Embryonic facial prominence (tissue), 1 donor: ENCODE measurements at regions not wholly inside any gene's neighbourhood (a gene's known extent, or its start where the extent isn't known, plus 50 kb on each side); places are given as distances from the start of the nearest gene placed in this dataset.

Source experiments
- DNase-seq: peaks from one replicate; pipeline ENCODE4 v3.0.0-alpha.2; 2016; ENCODE audit errors: extremely low spot score

DNA sequence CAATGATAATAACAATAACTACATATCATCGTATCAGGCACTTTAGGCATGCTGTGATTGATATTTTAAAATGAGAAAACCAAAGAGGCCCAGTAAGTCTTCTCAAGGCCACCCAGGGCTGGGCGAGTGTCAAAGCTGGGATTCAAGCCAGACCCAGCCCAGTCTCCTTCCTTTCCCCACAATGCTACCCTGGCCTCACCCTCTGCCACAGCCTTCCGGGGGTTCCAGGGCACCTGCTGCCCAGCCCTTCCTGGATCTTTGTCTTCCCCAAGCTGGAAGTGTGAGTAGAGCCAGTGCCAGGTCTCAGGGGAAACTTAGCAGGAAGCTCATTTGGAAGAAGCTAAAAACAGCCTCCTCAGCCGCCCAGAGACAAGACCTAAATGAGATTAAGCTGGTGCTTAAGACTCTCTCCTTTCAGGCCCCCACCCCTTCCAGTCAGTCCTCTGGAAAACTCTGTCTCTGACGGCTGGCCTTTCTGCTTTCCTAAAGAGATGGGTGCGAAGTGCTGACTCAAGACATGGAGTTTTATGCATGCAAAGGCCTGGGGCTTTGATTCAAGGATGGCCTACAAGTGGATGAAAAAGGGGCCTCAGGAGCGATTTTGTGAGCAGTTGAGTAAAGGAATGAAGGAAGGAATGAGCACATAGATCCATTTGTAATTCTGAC, 184.2 kb downstream of the KCNA5 start:
- no peak for DNase-seq

DNA sequence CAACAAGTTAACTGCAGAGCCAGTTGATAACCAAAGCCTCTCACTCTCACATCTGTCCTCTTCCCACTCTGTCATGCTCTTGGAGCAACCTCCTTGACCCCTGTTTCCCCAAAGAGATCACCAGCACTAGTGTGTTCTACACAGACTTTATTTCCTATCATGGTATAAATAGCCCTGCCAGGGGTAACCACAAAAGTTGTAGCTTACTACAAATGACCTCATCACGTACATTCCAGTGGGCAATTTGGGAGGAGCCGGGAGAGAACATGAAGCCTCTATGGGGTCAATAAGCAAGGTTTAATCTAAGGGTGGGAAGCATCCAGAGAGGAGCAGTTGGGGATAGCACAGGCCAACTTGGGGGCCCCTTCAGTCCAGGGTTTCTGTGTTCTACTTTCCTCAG, 186.5 kb downstream of the KCNA5 start:
- DNase-seq: no peak

GRCh38 chr12:5230861-5231260, 187.2 kb downstream of the KCNA5 start:
- DNase-seq: no peak

- DNase-seq: no peak
These were observed 188.6 kb downstream of the KCNA5 start for GRCh38 chr12:5232291-5232690.

- no peak for DNase-seq
These were observed 189.3 kb downstream of the KCNA5 start for GRCh38 chr12:5232826-5233500.

GRCh38 chr12:5236022-5236640, 192.5 kb downstream of the KCNA5 start:
- no peak for DNase-seq

GRCh38 chr12:5242440-5242839, 189.5 kb upstream of the NTF3 start:
- no peak for DNase-seq

GRCh38 chr12:5243014-5243413, 188.9 kb upstream of the NTF3 start:
- DNase-seq: no peak

- no peak for DNase-seq
These were observed 187.4 kb upstream of the NTF3 start for GRCh38 chr12:5244513-5244972.

- no peak for DNase-seq
These were observed 185.7 kb upstream of the NTF3 start for GRCh38 chr12:5246196-5246595.

DNA sequence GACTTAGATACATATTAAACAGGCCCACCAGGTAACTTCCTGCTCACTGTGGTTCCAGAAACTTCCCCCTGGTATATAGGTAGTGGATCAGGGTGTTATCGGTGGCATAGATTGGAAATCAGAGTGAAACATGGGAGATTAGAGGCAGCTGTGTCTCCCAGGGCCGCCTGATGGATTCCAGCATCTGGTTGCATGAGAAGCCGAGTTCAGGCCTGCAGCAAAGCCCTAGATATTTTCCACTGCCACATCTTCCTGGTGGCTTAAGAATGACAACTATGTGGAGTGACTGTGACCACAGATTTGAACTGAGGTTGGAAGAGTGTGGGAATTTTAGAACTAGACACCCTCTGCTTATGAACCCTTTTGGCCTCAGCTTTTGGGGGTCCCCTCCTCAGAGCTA, 184.8 kb upstream of the NTF3 start:
- DNase-seq: no peak

GRCh38 chr12:5248230-5248629, 183.7 kb upstream of the NTF3 start:
- no peak for DNase-seq

DNA sequence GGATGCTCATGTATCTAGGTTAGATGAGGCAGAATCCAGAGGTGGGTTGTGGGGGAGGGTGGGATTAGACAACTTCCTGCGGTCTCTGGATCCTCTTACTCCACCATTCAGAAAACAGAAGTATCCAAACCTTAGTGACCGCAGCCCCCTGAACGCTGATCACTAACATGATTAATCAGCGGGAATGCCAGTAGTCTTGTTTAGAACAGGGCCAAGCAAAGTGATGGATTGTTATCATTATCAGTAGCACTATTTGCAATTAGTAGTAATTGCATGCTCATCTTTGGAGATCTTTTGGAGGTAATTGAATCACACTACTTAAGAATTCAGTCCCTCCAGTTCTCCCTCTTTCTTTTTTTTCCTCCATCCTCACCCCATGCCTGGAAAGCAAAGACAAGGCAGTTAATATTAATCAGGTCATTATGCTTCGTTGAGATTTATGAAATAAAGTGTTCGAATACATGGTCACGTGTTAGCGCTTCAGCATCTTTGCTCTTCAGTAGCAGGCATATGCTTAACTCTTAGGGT, 182.8 kb upstream of the NTF3 start:
- DNase-seq: no peak

DNA sequence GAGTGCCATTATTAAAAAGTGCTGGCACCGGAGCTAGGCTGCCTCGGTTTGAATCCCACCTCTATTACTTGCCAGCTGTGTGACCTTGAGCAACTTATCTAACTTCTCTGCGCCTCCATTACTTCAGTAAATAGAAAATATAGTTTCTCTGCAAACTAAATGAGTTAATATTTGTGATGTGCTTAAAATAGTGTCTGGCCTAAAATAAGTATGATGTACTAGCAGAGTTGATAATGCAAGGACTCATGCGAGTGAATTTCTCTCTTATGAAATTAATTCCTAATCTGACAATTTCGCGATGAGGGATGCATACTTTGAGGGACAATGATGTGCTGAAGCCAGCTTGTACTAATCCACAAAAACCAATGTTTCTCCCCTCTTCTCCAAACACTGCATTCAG, 180.8 kb upstream of the NTF3 start:
- no peak for DNase-seq

DNA sequence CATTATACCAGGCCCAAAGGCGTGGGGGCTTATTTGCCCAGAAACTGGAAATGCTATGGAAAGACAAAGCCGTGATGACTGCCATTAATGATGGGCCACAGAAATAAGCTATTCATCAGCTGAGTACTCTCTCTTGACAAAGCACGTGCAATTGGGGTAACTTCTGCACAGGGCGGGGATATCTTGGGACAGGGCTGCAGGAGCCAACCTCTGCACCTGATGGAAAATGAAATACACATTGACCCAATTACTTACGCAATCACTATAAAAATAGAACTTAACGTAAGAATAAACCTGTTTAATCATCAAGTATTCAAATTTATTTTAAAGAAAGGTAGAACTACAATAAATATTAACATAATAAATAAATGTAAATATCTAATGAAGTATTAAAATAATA, 180.1 kb upstream of the NTF3 start:
- no peak for DNase-seq

DNA sequence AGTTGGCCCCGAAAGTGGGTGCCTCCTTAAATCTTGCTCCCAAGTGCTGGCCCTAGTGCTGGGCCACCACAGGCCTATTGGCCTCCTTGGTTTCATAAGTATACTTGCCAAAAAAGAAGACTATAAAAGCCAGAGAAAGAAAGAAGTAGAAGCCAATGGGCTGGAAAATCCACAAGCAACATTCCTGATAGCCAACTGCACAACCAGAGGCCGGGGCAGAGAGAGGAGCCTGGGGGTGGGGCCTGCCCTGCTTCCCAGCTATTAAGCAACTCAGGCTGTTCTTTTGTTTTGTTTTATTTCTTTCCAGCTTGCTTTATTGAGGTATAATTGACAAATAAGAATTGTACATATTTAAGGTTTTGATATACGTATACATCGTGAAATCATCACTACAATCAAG, 177.2 kb upstream of the NTF3 start:
- DNase-seq: no peak

GRCh38 chr12:5257763-5258495, 174.0 kb upstream of the NTF3 start:
- DNase-seq: no peak

DNA sequence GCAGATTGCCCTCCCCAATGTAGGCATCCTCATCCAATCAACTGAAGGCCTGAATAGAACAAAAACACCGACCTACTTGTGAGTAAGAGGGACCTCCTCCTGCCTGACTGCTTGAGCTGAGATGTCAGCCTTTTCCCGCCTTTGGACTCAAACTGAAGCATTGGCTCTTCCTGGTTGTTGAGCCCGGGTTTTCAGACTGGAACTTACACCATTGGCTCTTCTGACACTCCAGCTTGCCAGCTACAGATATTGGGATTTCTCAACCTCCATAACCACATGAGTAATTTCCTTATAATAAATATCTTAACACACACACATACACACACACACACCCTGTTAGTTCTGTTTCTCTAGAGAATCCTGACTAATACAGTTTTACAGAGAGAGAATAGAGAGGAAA, 173.4 kb upstream of the NTF3 start:
- DNase-seq: no peak

GRCh38 chr12:5258926-5259325, 173.0 kb upstream of the NTF3 start:
- DNase-seq: no peak

DNA sequence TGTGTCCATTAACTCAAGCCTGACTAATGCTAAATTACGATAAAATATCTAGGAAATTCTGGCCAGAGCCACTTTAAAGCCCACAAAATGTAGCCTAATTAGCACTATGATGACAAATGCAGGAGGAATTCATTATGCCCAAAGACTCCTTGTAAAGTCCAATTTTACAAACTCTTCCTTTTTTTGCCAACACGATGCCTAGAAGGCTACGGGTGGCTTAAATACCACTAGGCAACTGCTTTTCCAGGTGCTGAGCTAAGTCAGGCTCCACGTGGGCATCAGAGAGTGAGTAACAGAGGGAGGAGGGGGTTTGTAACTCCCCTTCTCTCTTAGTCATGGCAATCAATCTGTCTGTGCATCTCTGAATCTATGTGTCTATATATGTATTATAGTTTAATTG, 172.4 kb upstream of the NTF3 start:
- DNase-seq: no peak

DNA sequence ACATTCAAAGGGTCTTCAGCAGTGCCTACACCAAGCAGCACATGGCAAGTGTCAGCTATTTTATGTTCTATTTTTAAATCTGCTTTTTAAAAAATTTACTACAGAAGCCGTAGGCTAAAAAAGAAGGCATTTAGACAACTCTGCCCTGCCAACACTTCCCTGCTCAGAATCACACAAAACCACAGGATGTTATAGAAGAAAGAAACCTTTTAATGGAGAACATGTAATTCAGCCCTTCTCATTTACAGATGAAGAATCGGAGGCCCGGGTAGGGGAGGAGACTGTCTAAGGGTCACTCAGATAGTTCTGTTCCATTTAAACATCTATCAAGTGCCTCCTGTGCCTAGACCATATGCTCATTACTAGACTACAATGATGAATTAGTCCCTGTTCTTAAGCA, 171.8 kb upstream of the NTF3 start:
- DNase-seq: no peak

DNA sequence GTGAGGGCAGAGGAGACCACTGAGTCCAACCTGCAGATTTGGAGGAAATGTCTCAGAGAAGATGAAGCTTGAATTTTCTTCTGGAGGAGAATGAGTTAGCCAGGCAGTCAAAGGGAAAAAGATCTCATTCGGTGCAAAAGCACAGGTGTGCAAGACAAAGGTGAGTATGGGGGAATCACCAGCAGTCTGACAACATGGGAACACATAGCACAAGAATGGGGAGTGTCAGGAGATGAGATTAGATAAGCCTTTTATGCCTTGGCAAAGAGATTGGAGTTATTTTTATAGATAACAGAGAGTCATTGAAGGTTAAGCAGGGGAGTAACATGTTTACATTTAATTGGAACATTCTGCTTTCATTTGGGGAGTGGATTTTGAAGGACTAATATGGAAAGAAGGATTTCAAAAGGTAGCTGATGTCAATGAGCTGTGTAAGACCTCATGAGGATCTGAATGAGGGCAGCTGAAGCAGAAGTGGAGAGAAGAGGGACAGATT, 171.3 kb upstream of the NTF3 start:
- no peak for DNase-seq
